Osteocyte (in vitro differentiated cells): ENCODE measurements at regions not wholly inside any gene's neighbourhood (a gene's known extent, or its start where the extent isn't known, plus 50 kb on each side); places are given as distances from the start of the nearest gene placed in this dataset.

Source experiments
- DNase-seq: peaks from one replicate; pipeline ENCODE4 v3.0.0; 2021; ENCODE audit warnings: mixed read lengths; ENCODE audit not compliant: unreplicated experiment; ENCODE audit errors: extremely low spot score
- H3K27ac Mint-ChIP-seq: one replicate; pipeline ENCODE4 v1.8.0; 2021; ENCODE audit warnings: mild to moderate bottlenecking, mixed read lengths; ENCODE audit not compliant: unreplicated experiment
- H3K27me3 Mint-ChIP-seq: one replicate; pipeline ENCODE4 v1.8.0; 2021; ENCODE audit warnings: mixed read lengths; ENCODE audit not compliant: unreplicated experiment
- H3K36me3 Mint-ChIP-seq: one replicate; pipeline ENCODE4 v1.8.0; 2021; ENCODE audit warnings: mixed read lengths; ENCODE audit not compliant: unreplicated experiment
- H3K4me1 Mint-ChIP-seq: one replicate; pipeline ENCODE4 v1.8.0; 2021; ENCODE audit warnings: mixed read lengths; ENCODE audit not compliant: unreplicated experiment
- H3K4me3 Mint-ChIP-seq: one replicate; pipeline ENCODE4 v1.8.0; 2021; ENCODE audit warnings: mild to moderate bottlenecking, moderate library complexity, mixed read lengths; ENCODE audit not compliant: unreplicated experiment
- H3K9me3 Mint-ChIP-seq: one replicate; pipeline ENCODE4 v1.8.0; 2021; ENCODE audit warnings: mixed read lengths; ENCODE audit not compliant: unreplicated experiment
- CTCF ChIP-seq: fragments of 200-600 bp; sonication (generic); IDR thresholded peaks from 2 replicates; pipeline ENCODE4 v1.5.0; 2021; ENCODE audit warnings: antibody characterized with exemption, mild to moderate bottlenecking, moderate library complexity

- H3K4me1 Mint-ChIP-seq = peaks cover 29% of the 10 kb centered on the region
- H3K4me3 Mint-ChIP-seq = no peak overlapping the region
- H3K36me3 Mint-ChIP-seq = no peaks in the 10 kb centered on the region
- H3K9me3 Mint-ChIP-seq = peaks cover 6% of the 10 kb centered on the region
- no peak for TF ChIP-seq CTCF
- peak; percentile 36 for DNase-seq
- peaks cover 6% of the 10 kb centered on the region for H3K27me3 Mint-ChIP-seq
- no peak overlapping the region for H3K27ac Mint-ChIP-seq
These were observed 153.9 kb downstream of the MRPL14 start for GRCh38 chr6:43973357-43973756.

- peaks cover 6% of the 10 kb centered on the region for H3K9me3 Mint-ChIP-seq
- peaks cover 7% of the 10 kb centered on the region for H3K27me3 Mint-ChIP-seq
- peaks cover 29% of the 10 kb centered on the region for H3K4me1 Mint-ChIP-seq
- peak overlapping the region; percentile 70 for H3K27ac Mint-ChIP-seq
- H3K4me3 Mint-ChIP-seq = no peak overlapping the region
- no peak for TF ChIP-seq CTCF
- DNase-seq = peak; percentile 87
- H3K36me3 Mint-ChIP-seq = no peaks in the 10 kb centered on the region
These were observed 154.3 kb downstream of the MRPL14 start for GRCh38 chr6:43972913-43973300.

- H3K4me3 Mint-ChIP-seq = no peak overlapping the region
- no peak for TF ChIP-seq CTCF
- DNase-seq = peak; percentile 64
- no peaks in the 10 kb centered on the region for H3K36me3 Mint-ChIP-seq
- peaks cover 6% of the 10 kb centered on the region for H3K9me3 Mint-ChIP-seq
- H3K4me1 Mint-ChIP-seq = peaks cover 29% of the 10 kb centered on the region
- H3K27ac Mint-ChIP-seq = peak overlapping the region; percentile 75
- peaks cover 2% of the 10 kb centered on the region for H3K27me3 Mint-ChIP-seq
These were observed 154.9 kb downstream of the MRPL14 start for GRCh38 chr6:43972179-43972912.

- Mint-ChIP-seq H3K9me3 (peaks cover 6% of the 10 kb centered on the region), H3K4me3 (no peak overlapping the region), H3K27ac (peak overlapping the region; percentile 75), H3K27me3 (peaks cover 2% of the 10 kb centered on the region), H3K4me1 (peaks cover 29% of the 10 kb centered on the region), H3K36me3 (no peaks in the 10 kb centered on the region)
- TF ChIP-seq CTCF = no peak
- peak; percentile 40 for DNase-seq
These were observed 155.5 kb downstream of the MRPL14 start for GRCh38 chr6:43971776-43972126.

- H3K9me3 Mint-ChIP-seq = peaks cover 4% of the 10 kb centered on the region
- peak; percentile 40 for DNase-seq
- H3K27me3 Mint-ChIP-seq = peaks cover 6% of the 10 kb centered on the region
- peak overlapping the region; percentile 75 for H3K27ac Mint-ChIP-seq
- no peak overlapping the region for H3K4me3 Mint-ChIP-seq
- TF ChIP-seq CTCF = no peak
- H3K36me3 Mint-ChIP-seq = no peaks in the 10 kb centered on the region
- H3K4me1 Mint-ChIP-seq = peaks cover 29% of the 10 kb centered on the region
These were observed 156.1 kb downstream of the MRPL14 start for GRCh38 chr6:43970913-43971775.
